AG10803 (cell line): ENCODE measurements at regions not wholly inside any gene's neighbourhood (a gene's known extent, or its start where the extent isn't known, plus 50 kb on each side); places are given as distances from the start of the nearest gene placed in this dataset.

Experiments
- DNase-seq: peaks from one replicate; pipeline ENCODE4 v3.0.0; 2010; ENCODE audit warnings: low read depth
- H3K4me3 ChIP-seq: 2 replicates; pipeline ENCODE4 v1.5.1; 2011; ENCODE audit warnings: mild to moderate bottlenecking, low read length, control low read depth
- CTCF ChIP-seq: conservative IDR thresholded peaks from 2 replicates; pipeline ENCODE4 v1.5.1; 2011; ENCODE audit warnings: mild to moderate bottlenecking, low read length, control low read depth, inconsistent platforms

GRCh38 chrX:132270699-132271098 lies 51.5 kb upstream of the RAP2C start:
- no peak overlapping the region for H3K4me3 ChIP-seq
- TF ChIP-seq CTCF = no peak
- DNase-seq = peak; percentile 91

- H3K4me3 ChIP-seq = no peak overlapping the region
- TF ChIP-seq CTCF = no peak
- no peak for DNase-seq
Measured at GRCh38 chrX:132270021-132270420, 50.8 kb upstream of the RAP2C start.
